Peyer's patch (tissue), 4 donors: ENCODE measurements at regions not wholly inside any gene's neighbourhood (a gene's known extent, or its start where the extent isn't known, plus 50 kb on each side); places are given as distances from the start of the nearest gene placed in this dataset.

Source experiments
- DNase-seq, 3 donors: peaks; one replicate each; pipeline ENCODE4 v3.0.0-alpha.2; 2017 to 2019
- H3K27ac ChIP-seq, 4 donors: fragments of 200-600 bp; sonication (generic); one replicate each; pipeline ENCODE4 v1.5.1; 2016 to 2019
- H3K27me3 ChIP-seq, 2 donors: fragments of 200-600 bp; sonication (generic); one replicate each; pipeline ENCODE4 v1.5.1; 2019
- H3K36me3 ChIP-seq, 3 donors: fragments of 200-600 bp; sonication (generic); one replicate each; pipeline ENCODE4 v1.5.1; 2016 to 2019
- H3K4me1 ChIP-seq, 4 donors: fragments of 200-600 bp; sonication (generic); one replicate each; pipeline ENCODE4 v1.5.1; 2016 to 2019
- H3K4me3 ChIP-seq, 4 donors: fragments of 200-600 bp; sonication (generic); 1 replicate in 3 of 4; 2 replicates in 1 of 4; pipeline ENCODE4 v1.5.1; 2016 to 2019; ENCODE audit warnings: mild to moderate bottlenecking in 1 of 4
- H3K9me3 ChIP-seq, 4 donors: fragments of 200-600 bp; sonication (generic); one replicate each; pipeline ENCODE4 v1.5.1; 2016 to 2019; ENCODE audit warnings: mild to moderate bottlenecking in 1 of 4
- CTCF ChIP-seq, 6 experiments: fragments of 450-650 bp in 4 of 6; fragments of 200-600 bp in 2 of 6; sonication (generic) in 1 of 6; IDR thresholded peaks; one replicate each; pipeline ENCODE4 v1.5.1; 2017 to 2019; ENCODE audit warnings: antibody characterized with exemption in 6 of 6, mild to moderate bottlenecking in 3 of 6, moderate library complexity in 1 of 6
- POLR2A ChIP-seq, 2 donors: fragments of 450-650 bp; IDR thresholded peaks; one replicate each; pipeline ENCODE4 v1.5.1; 2017; ENCODE audit warnings: antibody characterized with exemption in 2 of 2, mild to moderate bottlenecking in 2 of 2, moderate library complexity in 2 of 2

GRCh38 chr2:196433116-196433515 lies 206.4 kb upstream of the CCDC150 start:
- Histone ChIP-seq H3K4me1 (no peaks in the 10 kb centered on the region), H3K9me3 (no peaks in the 10 kb centered on the region), H3K27ac (no peak overlapping the region), H3K4me3 (no peak overlapping the region), H3K36me3 (no peaks in the 10 kb centered on the region), H3K27me3 (no peaks in the 10 kb centered on the region)
- TF ChIP-seq POLR2A (IDR thresholded peaks at IDR 0.05), result no peak
- TF ChIP-seq CTCF (IDR thresholded peaks at IDR 0.05), result no peak
- no peak for DNase-seq

GRCh38 chr2:196434217-196434616 lies 205.3 kb upstream of the CCDC150 start:
- H3K36me3 ChIP-seq, result no peaks in the 10 kb centered on the region
- TF ChIP-seq POLR2A (IDR thresholded peaks at IDR 0.05) (no peak), CTCF (IDR thresholded peaks at IDR 0.05) (no peak)
- no peaks in the 10 kb centered on the region for H3K9me3 ChIP-seq
- H3K27me3 ChIP-seq, result no peaks in the 10 kb centered on the region
- no peak overlapping the region for H3K4me3 ChIP-seq
- DNase-seq, result no peak
- no peaks in the 10 kb centered on the region for H3K4me1 ChIP-seq
- H3K27ac ChIP-seq, result no peak overlapping the region

- no peak for DNase-seq
- no peaks in the 10 kb centered on the region for H3K27me3 ChIP-seq
- H3K27ac ChIP-seq, result no peak overlapping the region
- H3K4me3 ChIP-seq, result no peak overlapping the region
- H3K36me3 ChIP-seq, result no peaks in the 10 kb centered on the region
- H3K9me3 ChIP-seq, result no peaks in the 10 kb centered on the region
- no peak for TF ChIP-seq POLR2A (IDR thresholded peaks at IDR 0.05)
- no peak for TF ChIP-seq CTCF (IDR thresholded peaks at IDR 0.05)
- H3K4me1 ChIP-seq, result no peaks in the 10 kb centered on the region
Measured at GRCh38 chr2:196435189-196435588, 204.3 kb upstream of the CCDC150 start.

- TF ChIP-seq CTCF (IDR thresholded peaks at IDR 0.05) (no peak), POLR2A (IDR thresholded peaks at IDR 0.05) (no peak)
Measured at GRCh38 chr2:196437626-196438025, 201.9 kb upstream of the CCDC150 start.

GRCh38 chr2:196439760-196440159 lies 199.8 kb upstream of the CCDC150 start:
- Histone ChIP-seq H3K36me3 (no peaks in the 10 kb centered on the region), H3K4me1 (no peaks in the 10 kb centered on the region), H3K27me3 (no peaks in the 10 kb centered on the region), H3K4me3 (no peak overlapping the region), H3K9me3 (no peaks in the 10 kb centered on the region), H3K27ac (no peak overlapping the region)
- TF ChIP-seq POLR2A (IDR thresholded peaks at IDR 0.05), result no peak
- DNase-seq, result no peak

More at GRCh38 chr2:196437626-196438025, 201.9 kb upstream of the CCDC150 start:
- no peak for DNase-seq
- no peaks in the 10 kb centered on the region for H3K9me3 ChIP-seq
- no peak overlapping the region for H3K4me3 ChIP-seq
- H3K27ac ChIP-seq, result no peak overlapping the region
- H3K27me3 ChIP-seq, result no peaks in the 10 kb centered on the region
- no peaks in the 10 kb centered on the region for H3K4me1 ChIP-seq
- H3K36me3 ChIP-seq, result no peaks in the 10 kb centered on the region

GRCh38 chr2:196440413-196440812 lies 199.1 kb upstream of the CCDC150 start:
- Histone ChIP-seq H3K9me3 (no peaks in the 10 kb centered on the region), H3K4me1 (no peaks in the 10 kb centered on the region), H3K36me3 (no peaks in the 10 kb centered on the region), H3K27me3 (no peaks in the 10 kb centered on the region), H3K27ac (no peak overlapping the region), H3K4me3 (no peak overlapping the region)
- DNase-seq, result no peak
- TF ChIP-seq CTCF (IDR thresholded peaks at IDR 0.05) (no peak), POLR2A (IDR thresholded peaks at IDR 0.05) (no peak)
